Activated CD8-positive, alpha-beta T cell treated with anti-CD3 and anti-CD28 coated beads for 36 hours (primary cell): ENCODE measurements at regions not wholly inside any gene's neighbourhood (a gene's known extent, or its start where the extent isn't known, plus 50 kb on each side); places are given as distances from the start of the nearest gene placed in this dataset.
"Not testable (repeated sequence)": the region's sequence is repeated elsewhere in the genome, so short reads cannot be mapped to it uniquely, and the experiment has no call there.

Experiments
- ATAC-seq: fragments of 200-7000 bp; cut with Tn5 transposase; one replicate; pipeline ENCODE4 v1.10.0; 2021; ENCODE audit warnings: mild to moderate bottlenecking, moderate library complexity
- CTCF ChIA-PET: fragments of 350-600 bp; sonication (Branson Sonifier 250); formaldehyde crosslinking; loops from one replicate; lab custom pipeline; 2021; ENCODE audit warnings: antibody characterized with exemption; lab: Charles Lee
- POLR2A ChIA-PET: fragments of 350-600 bp; sonication (Branson Sonifier 250); formaldehyde crosslinking; loops from one replicate; lab custom pipeline; 2021; ENCODE audit warnings: antibody characterized with exemption; lab: Charles Lee
- DNase-seq: peaks from one replicate; pipeline ENCODE4 v3.0.0-alpha.2; 2020
- H3K27ac Mint-ChIP-seq: one replicate; pipeline ENCODE4 v1.8.0; 2021; ENCODE audit warnings: mild to moderate bottlenecking, mixed read lengths
- H3K27me3 Mint-ChIP-seq: one replicate; pipeline ENCODE4 v1.8.0; 2021; ENCODE audit warnings: mixed read lengths
- H3K36me3 Mint-ChIP-seq: one replicate; pipeline ENCODE4 v1.8.0; 2021; ENCODE audit warnings: low read depth, mixed read lengths
- H3K4me1 Mint-ChIP-seq: one replicate; pipeline ENCODE4 v1.8.0; 2021; ENCODE audit warnings: low read depth, mixed read lengths
- H3K4me3 Mint-ChIP-seq: one replicate; pipeline ENCODE4 v1.8.0; 2021; ENCODE audit warnings: mild to moderate bottlenecking, moderate library complexity, mixed read lengths
- H3K9me3 Mint-ChIP-seq: one replicate; pipeline ENCODE4 v1.8.0; 2021; ENCODE audit warnings: mixed read lengths
- CTCF ChIP-seq: fragments of 200-600 bp; IDR thresholded peaks from one replicate; pipeline ENCODE4 v1.8.0; 2022; ENCODE audit warnings: antibody characterized with exemption, mild to moderate bottlenecking
- intact Hi-C: fragments of 100-400 bp; cut with micrococcal nuclease; formaldehyde crosslinking; loops from one replicate; pipeline ENCODE4 v1.10.0; 2022

GRCh38 chr15:63442080-63442479, 60.4 kb upstream of the CA12 start:
- DNase-seq = no peak
- no peaks in the 10 kb centered on the region for H3K9me3 Mint-ChIP-seq
- H3K27ac Mint-ChIP-seq = no peak overlapping the region
- ChIA-PET POLR2A (interaction anchor here (0.6 kb wide), 1 partner anchor 8 kb away, joined by 3 read pairs; no protein-coding TSS in a partner anchor), CTCF (interaction anchor here (1.6 kb wide), 1 partner anchor 24 kb away, joined by 4 read pairs; no protein-coding TSS in a partner anchor)
- TF ChIP-seq CTCF = no peak
- H3K4me1 Mint-ChIP-seq = peaks cover 35% of the 10 kb centered on the region
- H3K4me3 Mint-ChIP-seq = no peak overlapping the region
- no peaks in the 10 kb centered on the region for H3K27me3 Mint-ChIP-seq
- no peaks in the 10 kb centered on the region for H3K36me3 Mint-ChIP-seq
- no peak for ATAC-seq
- intact Hi-C loops = no loop called here

- ChIA-PET CTCF (interaction anchor here (1.0 to 3.2 kb wide), 4 partner anchors 8 to 156 kb away, joined by 3 to 13 read pairs (median 4); no protein-coding TSS in a partner anchor), POLR2A (interaction anchor here (1.9 kb wide), 1 partner anchor 19 kb away, joined by 4 read pairs; no protein-coding TSS in a partner anchor)
- H3K4me3 Mint-ChIP-seq = no peak overlapping the region
- H3K27me3 Mint-ChIP-seq = no peaks in the 10 kb centered on the region
- peaks cover 34% of the 10 kb centered on the region for H3K4me1 Mint-ChIP-seq
- TF ChIP-seq CTCF = no peak
- no peaks in the 10 kb centered on the region for H3K9me3 Mint-ChIP-seq
- ATAC-seq (no peak), DNase-seq (no peak)
- H3K27ac Mint-ChIP-seq = no peak overlapping the region
- intact Hi-C loops = no loop called here
- no peaks in the 10 kb centered on the region for H3K36me3 Mint-ChIP-seq
These were observed 59.8 kb upstream of the USP3 start for GRCh38 chr15:63444611-63445010.

DNA sequence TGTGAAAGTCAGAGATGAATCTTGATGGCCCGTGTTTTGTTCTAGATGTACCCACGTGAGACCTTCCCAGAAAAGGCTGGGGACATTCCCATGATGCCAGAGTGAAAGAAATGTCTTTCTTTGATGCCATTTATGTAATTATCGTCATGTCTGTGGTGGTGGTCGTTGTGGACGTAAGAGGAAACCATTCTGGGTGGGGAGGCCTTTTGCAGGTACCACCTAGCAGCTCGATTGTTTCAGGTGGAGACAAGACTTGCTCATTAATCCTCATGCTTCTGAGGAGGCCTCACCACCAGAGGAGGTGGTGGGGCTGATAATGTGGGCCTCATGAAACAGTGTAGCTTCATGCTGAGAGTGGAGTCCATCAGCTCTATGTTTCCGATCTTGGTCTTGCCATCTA, 58.1 kb upstream of the USP3 start:
- peak; percentile 51 for ATAC-seq
- DNase-seq = peak; percentile 28
- Mint-ChIP-seq H3K9me3 (no peaks in the 10 kb centered on the region), H3K36me3 (no peaks in the 10 kb centered on the region), H3K27me3 (no peaks in the 10 kb centered on the region), H3K4me1 (peaks cover 21% of the 10 kb centered on the region), H3K27ac (peak overlapping the region; percentile 27), H3K4me3 (no peak overlapping the region)
- no peak for TF ChIP-seq CTCF
- intact Hi-C loops = no loop called here
- POLR2A ChIA-PET = interaction anchor here (1.1 kb wide), 1 partner anchor 16 kb away, joined by 3 read pairs; no protein-coding TSS in a partner anchor
- CTCF ChIA-PET = interaction anchor here (0.9 to 3.2 kb wide), 6 partner anchors 10 to 125 kb away, joined by 3 to 13 read pairs (median 4); no protein-coding TSS in a partner anchor

GRCh38 chr15:63447017-63447676, 57.2 kb upstream of the USP3 start:
- Mint-ChIP-seq H3K4me1 (peaks cover 21% of the 10 kb centered on the region), H3K9me3 (no peaks in the 10 kb centered on the region), H3K36me3 (no peaks in the 10 kb centered on the region), H3K27ac (no peak overlapping the region), H3K27me3 (no peaks in the 10 kb centered on the region), H3K4me3 (no peak overlapping the region)
- no peak for ATAC-seq
- POLR2A ChIA-PET = interaction anchor here (1.2 kb wide), 1 partner anchor 11 kb away, joined by 4 read pairs; no protein-coding TSS in a partner anchor
- intact Hi-C loops = no loop called here
- no peak for TF ChIP-seq CTCF
- CTCF ChIA-PET = interaction anchor here (0.9 to 3.2 kb wide), 6 partner anchors 11 to 124 kb away, joined by 3 to 13 read pairs (median 4); no protein-coding TSS in a partner anchor
- no peak for DNase-seq

DNA sequence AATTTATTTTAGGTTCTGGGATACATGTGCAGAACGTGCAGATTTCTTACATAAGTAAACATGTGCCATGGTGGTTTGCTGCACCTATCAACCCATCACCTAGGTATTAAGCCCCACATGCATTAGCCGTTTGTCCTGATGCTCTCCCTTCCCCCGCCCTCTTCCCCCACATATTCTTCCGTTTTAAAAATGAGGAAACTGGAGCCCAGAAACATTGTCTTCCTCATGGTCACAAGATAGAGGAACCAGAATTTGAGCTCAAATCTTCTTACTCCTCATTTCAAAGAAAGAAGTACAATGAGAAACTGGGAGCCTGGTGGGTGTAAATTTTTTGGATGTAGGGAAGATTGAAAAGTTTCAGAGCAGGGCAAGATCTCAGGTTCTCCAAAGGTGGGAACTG, 56.1 kb upstream of the USP3 start:
- no peak overlapping the region for H3K27ac Mint-ChIP-seq
- no peaks in the 10 kb centered on the region for H3K27me3 Mint-ChIP-seq
- intact Hi-C loops = no loop called here
- peaks cover 23% of the 10 kb centered on the region for H3K4me1 Mint-ChIP-seq
- POLR2A ChIA-PET = no interaction called here
- no peak overlapping the region for H3K4me3 Mint-ChIP-seq
- ATAC-seq (no peak), DNase-seq (no peak)
- no peaks in the 10 kb centered on the region for H3K9me3 Mint-ChIP-seq
- CTCF ChIA-PET = interaction anchor here (1.4 to 2.7 kb wide), 3 partner anchors 12 to 105 kb away, joined by 4 to 8 read pairs (median 5); no protein-coding TSS in a partner anchor
- TF ChIP-seq CTCF = no peak
- no peaks in the 10 kb centered on the region for H3K36me3 Mint-ChIP-seq

- POLR2A ChIA-PET, H3K27ac Mint-ChIP-seq: not testable (repeated sequence)
These were observed 55.4 kb upstream of the USP3 start for GRCh38 chr15:63448872-63449555.

More at GRCh38 chr15:63448872-63449555, 55.4 kb upstream of the USP3 start:
- H3K36me3 Mint-ChIP-seq, CTCF ChIA-PET, H3K27me3 Mint-ChIP-seq, intact Hi-C loops, H3K9me3 Mint-ChIP-seq, DNase-seq, H3K4me3 Mint-ChIP-seq, ATAC-seq: not testable (repeated sequence)
- H3K4me1 Mint-ChIP-seq = peaks cover 25% of the 10 kb centered on the region
